Fibroblast of pulmonary artery (primary cell): ENCODE measurements at regions not wholly inside any gene's neighbourhood (a gene's known extent, or its start where the extent isn't known, plus 50 kb on each side); places are given as distances from the start of the nearest gene placed in this dataset.

Experiments used
- DNase-seq: peaks from one replicate; pipeline ENCODE4 v3.0.0-alpha.2; 2010; ENCODE audit warnings: low read depth
- H3K4me3 ChIP-seq: replicated peaks from 2 replicates; pipeline ENCODE4 v1.5.1; 2011; ENCODE audit warnings: low read depth, mild to moderate bottlenecking, control low read depth, low read length, moderate library complexity
- CTCF ChIP-seq: IDR thresholded peaks from 2 replicates; pipeline ENCODE4 v1.5.1; 2011; ENCODE audit warnings: mild to moderate bottlenecking, control low read depth, low read length, inconsistent platforms; ENCODE audit errors: missing control alignments

GRCh38 chr6:169084067-169084466, 169.6 kb downstream of the THBS2 start:
- H3K4me3 ChIP-seq: no peak overlapping the region
- DNase-seq: no peak
- no peak for TF ChIP-seq CTCF

- TF ChIP-seq CTCF: no peak
- no peak for DNase-seq
- no peak overlapping the region for H3K4me3 ChIP-seq
Measured at GRCh38 chr6:169083508-169083874, 170.2 kb downstream of the THBS2 start.

GRCh38 chr6:169082817-169083507, 170.7 kb downstream of the THBS2 start:
- H3K4me3 ChIP-seq: no peak overlapping the region
- DNase-seq: no peak
- TF ChIP-seq CTCF: no peak

GRCh38 chr6:169082093-169082492, 171.6 kb downstream of the THBS2 start:
- H3K4me3 ChIP-seq: no peak overlapping the region
- TF ChIP-seq CTCF: no peak
- DNase-seq: no peak

GRCh38 chr6:169081248-169081647, 172.4 kb downstream of the THBS2 start:
- no peak for TF ChIP-seq CTCF
- H3K4me3 ChIP-seq: no peak overlapping the region
- DNase-seq: no peak

- no peak overlapping the region for H3K4me3 ChIP-seq
- no peak for TF ChIP-seq CTCF
- DNase-seq: no peak
Measured at GRCh38 chr6:169079650-169080049, 174.0 kb downstream of the THBS2 start.

GRCh38 chr6:169078399-169079145, 175.1 kb downstream of the THBS2 start:
- no peak for DNase-seq
- H3K4me3 ChIP-seq: no peak overlapping the region
- no peak for TF ChIP-seq CTCF
